Breast epithelium (tissue), 3 donors: ENCODE measurements at regions not wholly inside any gene's neighbourhood (a gene's known extent, or its start where the extent isn't known, plus 50 kb on each side); places are given as distances from the start of the nearest gene placed in this dataset.

Source experiments
- POLR2A ChIP-seq: fragments of 450-650 bp; IDR thresholded peaks from one replicate; pipeline ENCODE4 v1.6.1; 2016; ENCODE audit warnings: antibody characterized with exemption, mild to moderate bottlenecking, moderate library complexity
- TF ChIP-seq, protein P1 (sequence below), 3 donors: fragments of 450-650 bp; IDR thresholded peaks; one replicate each; pipeline ENCODE4 v1.5.1; 2016 to 2017; ENCODE audit warnings: antibody characterized with exemption in 3 of 3, mild to moderate bottlenecking in 3 of 3, moderate library complexity in 3 of 3

DNA sequence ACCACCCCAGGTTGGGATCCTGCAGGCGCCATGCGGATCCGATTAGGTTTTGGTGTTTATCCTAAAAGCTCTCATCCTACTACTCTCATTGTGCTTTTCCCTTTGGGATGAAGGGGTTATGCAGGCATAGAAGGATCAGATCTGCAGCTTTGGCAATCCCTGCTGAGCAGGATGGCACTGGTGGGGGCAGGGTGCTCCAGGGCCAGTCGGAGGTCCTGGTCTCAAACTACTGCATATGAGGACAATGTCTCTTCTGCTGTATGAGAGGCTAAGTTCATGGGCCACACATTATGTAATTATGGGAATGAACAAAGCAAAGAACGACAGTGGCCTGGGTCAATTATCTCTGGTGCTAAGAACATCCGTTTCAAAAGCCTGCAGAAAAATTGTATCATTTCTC is 334.2 kb downstream of the IRX1 start:
- TF ChIP-seq, protein P1, sequence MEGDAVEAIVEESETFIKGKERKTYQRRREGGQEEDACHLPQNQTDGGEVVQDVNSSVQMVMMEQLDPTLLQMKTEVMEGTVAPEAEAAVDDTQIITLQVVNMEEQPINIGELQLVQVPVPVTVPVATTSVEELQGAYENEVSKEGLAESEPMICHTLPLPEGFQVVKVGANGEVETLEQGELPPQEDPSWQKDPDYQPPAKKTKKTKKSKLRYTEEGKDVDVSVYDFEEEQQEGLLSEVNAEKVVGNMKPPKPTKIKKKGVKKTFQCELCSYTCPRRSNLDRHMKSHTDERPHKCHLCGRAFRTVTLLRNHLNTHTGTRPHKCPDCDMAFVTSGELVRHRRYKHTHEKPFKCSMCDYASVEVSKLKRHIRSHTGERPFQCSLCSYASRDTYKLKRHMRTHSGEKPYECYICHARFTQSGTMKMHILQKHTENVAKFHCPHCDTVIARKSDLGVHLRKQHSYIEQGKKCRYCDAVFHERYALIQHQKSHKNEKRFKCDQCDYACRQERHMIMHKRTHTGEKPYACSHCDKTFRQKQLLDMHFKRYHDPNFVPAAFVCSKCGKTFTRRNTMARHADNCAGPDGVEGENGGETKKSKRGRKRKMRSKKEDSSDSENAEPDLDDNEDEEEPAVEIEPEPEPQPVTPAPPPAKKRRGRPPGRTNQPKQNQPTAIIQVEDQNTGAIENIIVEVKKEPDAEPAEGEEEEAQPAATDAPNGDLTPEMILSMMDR (IDR thresholded peaks at IDR 0.05): no peak
- TF ChIP-seq POLR2A: no peak
